Skeletal muscle cell (primary cell): ENCODE measurements at regions not wholly inside any gene's neighbourhood (a gene's known extent, or its start where the extent isn't known, plus 50 kb on each side); places are given as distances from the start of the nearest gene placed in this dataset.
A peak's percentile ranks its signal among the peaks of the same experiment; 100 is the strongest.
"Not testable (repeated sequence)": the region's sequence is repeated elsewhere in the genome, so short reads cannot be mapped to it uniquely, and the experiment has no call there.

Experiments
- DNase-seq: peaks from one replicate; pipeline ENCODE4 v3.0.0-alpha.2; 2010; ENCODE audit warnings: low read depth
- H3K4me3 ChIP-seq: 2 replicates; pipeline ENCODE4 v1.5.1; 2011; ENCODE audit warnings: low read depth, mild to moderate bottlenecking, control low read depth, low read length, moderate library complexity

DNA sequence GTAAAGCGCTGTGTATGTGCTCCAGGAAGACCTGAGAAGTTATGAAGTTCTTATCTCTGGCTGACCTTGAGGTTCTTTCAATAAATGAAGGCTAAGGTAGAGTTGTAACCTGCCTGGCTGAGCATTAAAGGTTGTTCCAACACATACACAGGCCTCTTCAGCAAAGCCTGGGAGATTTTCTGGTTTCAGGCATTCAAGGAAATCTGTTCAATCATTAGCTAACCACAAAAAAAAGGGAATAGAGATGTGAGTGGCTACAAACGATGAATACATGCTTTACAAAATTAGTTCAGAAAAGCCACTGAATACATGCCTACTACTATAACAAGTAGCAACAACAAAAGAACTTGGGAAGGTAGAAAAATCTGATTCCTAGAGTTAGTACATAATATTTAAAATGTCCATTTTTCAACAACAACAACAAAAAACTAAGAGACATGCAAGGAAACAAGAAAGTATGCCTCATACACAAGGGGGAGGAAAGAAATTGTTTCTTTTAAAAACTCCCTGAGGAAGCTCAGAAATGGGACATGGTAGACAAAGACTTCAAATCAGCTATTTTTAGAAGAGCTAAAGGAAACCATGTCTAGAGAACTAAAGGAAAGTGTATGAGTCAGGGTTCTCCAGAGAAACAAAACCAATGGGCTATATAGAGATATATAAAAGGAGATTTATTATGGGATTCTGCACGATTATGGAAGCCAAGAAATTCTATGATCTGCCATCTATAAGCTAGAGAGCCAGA lies 191.5 kb upstream of the IPO5 start:
- DNase-seq, result no peak
- no peak overlapping the region for H3K4me3 ChIP-seq

- no peak overlapping the region for H3K4me3 ChIP-seq
- peak; percentile 3 for DNase-seq
Observed at GRCh38 chr13:97766749-97767148, 186.7 kb upstream of the IPO5 start.

GRCh38 chr13:97768134-97768533 lies 185.3 kb upstream of the IPO5 start:
- DNase-seq, result no peak
- H3K4me3 ChIP-seq, result no peak overlapping the region

DNA sequence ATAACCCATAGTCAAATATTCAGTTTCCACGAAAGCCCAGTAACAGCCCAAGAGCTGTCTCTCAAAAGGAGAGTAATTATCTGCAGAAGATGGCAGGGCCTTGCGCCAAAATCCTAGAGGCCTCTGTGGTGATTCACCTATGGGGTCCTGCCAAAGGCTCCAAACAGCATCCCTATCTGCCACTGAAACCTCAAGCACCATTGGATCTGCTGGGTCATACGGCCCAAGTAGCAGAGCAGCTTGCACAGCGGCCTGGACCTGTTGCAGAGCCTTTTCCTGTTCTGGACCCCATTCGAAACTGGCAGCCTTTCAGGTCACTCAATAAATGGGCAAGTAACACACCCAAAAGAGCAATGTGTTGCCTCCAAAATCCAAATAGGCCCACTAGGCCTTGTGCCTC lies 183.2 kb upstream of the IPO5 start:
- DNase-seq, H3K4me3 ChIP-seq: not testable (repeated sequence)

DNA sequence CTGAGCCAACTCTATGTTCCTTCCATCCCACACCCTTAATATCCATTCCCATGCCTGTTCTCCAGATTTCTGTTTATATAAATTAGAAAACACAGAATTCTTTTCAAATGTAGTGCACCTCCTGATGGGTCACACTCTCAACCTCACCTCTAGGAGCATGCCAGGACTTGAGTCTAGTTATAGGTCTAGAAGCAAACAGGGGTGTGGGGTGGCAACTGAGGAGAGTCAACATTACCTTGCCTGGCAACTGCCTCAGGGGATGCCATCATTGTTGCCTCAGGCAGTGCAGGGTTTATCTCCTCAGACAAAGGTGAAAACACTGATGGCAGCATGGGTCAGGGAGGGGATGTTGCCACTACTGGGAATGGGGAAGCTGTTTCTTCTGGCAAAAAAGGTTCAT lies 181.0 kb upstream of the IPO5 start:
- not testable (repeated sequence) for H3K4me3 ChIP-seq, DNase-seq

GRCh38 chr13:97774391-97775100 lies 178.9 kb upstream of the IPO5 start:
- DNase-seq, H3K4me3 ChIP-seq: not testable (repeated sequence)

DNA sequence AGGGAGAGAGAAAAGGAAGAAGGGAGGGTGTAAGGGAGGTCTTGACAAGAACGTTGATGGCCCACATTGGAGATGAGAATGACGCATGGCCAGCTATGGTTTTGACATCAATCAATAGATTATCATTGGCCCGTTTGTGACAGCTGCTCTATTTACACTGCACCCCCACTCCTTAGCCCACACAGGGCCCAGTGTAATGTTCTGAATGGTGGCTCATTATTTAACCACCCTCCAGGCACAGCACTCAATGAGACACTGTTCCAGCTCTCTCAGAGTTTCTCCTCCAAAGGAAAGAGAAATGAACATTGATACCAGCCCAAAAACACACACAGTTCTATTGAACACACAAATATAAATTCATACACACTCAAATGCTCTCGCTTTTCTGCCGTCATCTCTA lies 173.0 kb upstream of the IPO5 start:
- no peak overlapping the region for H3K4me3 ChIP-seq

DNA sequence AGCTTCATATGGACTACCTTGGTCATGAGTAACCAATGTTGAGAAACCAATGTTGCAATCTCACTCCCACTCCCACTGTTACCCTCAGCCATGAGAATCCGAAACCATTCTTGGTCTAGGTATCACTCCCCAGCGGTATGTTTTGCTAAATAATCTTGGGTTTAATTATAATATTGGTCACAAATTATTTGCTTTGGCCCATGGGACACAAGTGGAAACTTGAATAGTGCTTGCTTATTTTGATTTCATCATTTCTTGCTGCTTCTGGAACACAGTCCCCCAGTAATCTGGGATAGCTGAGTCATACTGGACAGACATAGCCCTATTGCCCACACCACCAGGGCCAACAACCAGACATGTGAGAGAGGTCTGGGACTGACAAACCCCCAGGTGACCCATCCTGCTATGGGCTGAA lies 171.6 kb upstream of the IPO5 start:
- no peak overlapping the region for H3K4me3 ChIP-seq
- peak; percentile 25 for DNase-seq

More for the DNA sequence above, 173.0 kb upstream of the IPO5 start:
- DNase-seq, result no peak

DNA sequence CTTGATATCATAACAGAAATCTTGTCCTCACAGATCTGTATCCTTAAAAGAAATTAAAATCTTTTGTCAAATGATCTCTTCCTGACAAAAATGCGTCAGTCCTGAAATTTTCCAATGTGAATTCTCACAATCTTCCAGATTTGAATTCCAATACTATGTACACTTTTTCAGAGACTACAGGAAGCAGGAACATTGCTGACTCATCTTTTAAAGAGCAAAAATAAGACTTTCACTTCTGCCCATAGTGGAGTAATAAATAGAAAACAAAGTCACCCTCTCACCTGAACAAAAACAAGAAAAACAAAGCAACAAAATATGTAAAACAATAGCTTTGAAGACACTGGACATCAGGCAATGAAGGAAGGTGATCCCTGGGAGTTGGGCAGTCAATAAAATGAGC lies 167.0 kb upstream of the IPO5 start:
- DNase-seq, result no peak
- no peak overlapping the region for H3K4me3 ChIP-seq

GRCh38 chr13:97797553-97797952 lies 155.9 kb upstream of the IPO5 start:
- H3K4me3 ChIP-seq, result no peak overlapping the region
- no peak for DNase-seq

DNA sequence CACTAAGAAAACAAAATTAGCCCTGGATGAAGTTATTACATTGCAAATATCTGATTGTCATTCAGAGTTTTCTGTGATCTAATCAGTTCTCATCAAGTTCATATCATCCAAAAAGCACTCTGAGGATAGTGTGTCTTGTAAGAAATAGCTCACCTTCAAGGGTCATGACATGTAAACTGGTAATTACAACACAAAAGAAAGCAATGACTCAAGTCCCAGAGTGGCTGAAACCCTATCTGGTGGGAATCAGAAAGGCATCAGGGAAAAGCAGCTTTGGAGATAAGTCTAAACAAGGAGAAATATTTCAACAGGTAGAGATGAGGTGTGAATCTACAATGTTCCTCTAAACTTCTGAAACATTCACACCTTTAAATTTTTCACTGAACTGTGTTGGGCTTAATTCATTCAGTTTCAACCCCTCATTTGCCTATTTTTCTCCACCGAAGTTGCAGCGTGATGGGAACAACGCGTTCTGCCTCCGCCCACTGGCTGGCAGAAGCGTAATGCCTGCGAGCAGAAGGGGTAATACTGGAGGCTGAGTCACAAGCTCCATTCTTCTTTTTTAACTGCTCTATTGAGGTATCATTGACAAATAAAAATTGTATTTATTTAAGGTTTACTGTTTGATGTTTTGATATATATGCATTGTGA lies 155.2 kb upstream of the IPO5 start:
- H3K4me3 ChIP-seq, result no peak overlapping the region
- DNase-seq, result no peak

- H3K4me3 ChIP-seq, result no peak overlapping the region
- no peak for DNase-seq
Observed at GRCh38 chr13:97798836-97799235, 154.6 kb upstream of the IPO5 start.

GRCh38 chr13:97802213-97802612 lies 151.3 kb upstream of the IPO5 start:
- no peak for DNase-seq
- no peak overlapping the region for H3K4me3 ChIP-seq

DNA sequence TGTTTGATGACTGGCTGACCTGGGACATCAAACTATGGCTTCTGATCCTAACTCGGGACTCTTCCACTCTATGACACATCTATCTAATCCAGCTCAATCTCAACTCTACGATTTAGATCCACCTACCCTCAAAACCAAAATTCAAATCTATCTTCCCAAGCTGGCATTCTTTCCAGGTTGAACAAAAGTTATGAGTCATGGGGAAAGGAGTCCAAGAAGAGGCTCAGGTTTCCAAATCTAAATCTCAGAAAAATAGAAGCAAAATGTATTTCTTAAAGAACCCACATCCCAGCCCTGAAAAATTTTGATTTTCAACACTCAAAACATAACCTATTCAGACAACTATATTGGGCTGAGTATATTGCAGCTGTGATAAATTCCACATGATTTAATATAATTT lies 143.9 kb upstream of the IPO5 start:
- H3K4me3 ChIP-seq, result no peak overlapping the region
- DNase-seq, result no peak

DNA sequence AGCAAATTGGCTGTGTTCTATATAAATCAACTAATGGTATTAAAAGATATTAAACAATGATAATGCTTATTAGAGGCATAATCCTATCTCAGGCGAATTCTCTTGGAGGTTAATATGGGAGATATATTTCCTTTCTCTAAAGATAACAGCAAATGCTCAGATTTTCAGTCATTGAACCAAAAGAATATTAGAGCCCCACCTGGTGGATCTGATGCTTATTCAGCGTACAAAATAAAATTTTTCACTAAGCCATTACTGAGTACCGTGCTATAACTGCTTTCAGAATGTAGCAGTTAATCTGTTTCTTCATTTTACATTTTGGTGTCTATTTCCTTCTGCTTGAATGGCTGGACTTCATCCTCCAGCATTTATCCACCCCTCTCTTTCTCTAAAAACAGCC lies 143.3 kb upstream of the IPO5 start:
- no peak for DNase-seq
- no peak overlapping the region for H3K4me3 ChIP-seq

GRCh38 chr13:97822377-97822776 lies 131.1 kb upstream of the IPO5 start:
- H3K4me3 ChIP-seq, result no peak overlapping the region
- DNase-seq, result no peak

GRCh38 chr13:97826421-97827012 lies 127.0 kb upstream of the IPO5 start:
- H3K4me3 ChIP-seq, result no peak overlapping the region
- DNase-seq, result no peak

GRCh38 chr13:97834250-97834649 lies 119.2 kb upstream of the IPO5 start:
- no peak overlapping the region for H3K4me3 ChIP-seq
- no peak for DNase-seq

DNA sequence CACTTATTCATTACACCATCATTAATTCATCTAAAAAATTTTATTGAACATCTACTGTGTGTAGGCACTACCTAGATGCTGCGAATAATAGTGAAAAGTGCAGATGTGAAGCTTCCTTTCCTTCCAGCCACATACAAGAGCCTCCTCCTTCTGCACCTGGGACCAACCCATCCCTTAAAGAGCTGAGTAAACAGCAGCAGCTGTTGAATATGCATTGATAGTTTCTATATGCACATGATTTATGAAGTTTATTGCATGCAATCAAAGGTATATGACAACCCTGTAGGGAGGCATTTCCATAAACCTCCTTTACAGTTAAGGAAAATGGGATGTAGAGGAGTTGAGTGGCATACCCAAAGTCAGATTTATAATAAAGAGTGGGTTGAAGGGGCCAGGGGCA lies 110.3 kb upstream of the IPO5 start:
- no peak overlapping the region for H3K4me3 ChIP-seq
- DNase-seq, result no peak

DNA sequence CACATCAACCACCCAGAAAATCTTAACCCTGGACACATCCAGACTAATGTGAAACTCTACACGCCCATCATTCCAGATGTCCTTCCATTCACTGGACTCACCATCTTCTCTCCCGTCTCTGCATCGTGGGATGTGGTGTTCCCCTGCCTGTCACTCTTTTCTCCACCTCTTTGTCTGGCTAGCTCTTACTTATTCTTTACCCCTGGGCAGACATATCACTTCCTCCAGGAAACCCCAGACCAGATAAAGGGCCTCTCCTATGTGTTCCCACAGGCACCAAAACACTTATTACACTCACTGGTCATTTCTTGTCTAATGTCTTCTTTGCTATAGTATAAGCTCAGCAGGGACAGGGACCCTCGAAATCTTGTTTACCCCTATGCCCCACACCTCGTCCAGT lies 109.3 kb upstream of the IPO5 start:
- DNase-seq, result no peak
- H3K4me3 ChIP-seq, result no peak overlapping the region
